Chondrocyte (in vitro differentiated cells): ENCODE measurements at regions not wholly inside any gene's neighbourhood (a gene's known extent, or its start where the extent isn't known, plus 50 kb on each side); places are given as distances from the start of the nearest gene placed in this dataset.

Experiments used
- DNase-seq: peaks from one replicate; pipeline ENCODE4 v3.0.0; 2021; ENCODE audit warnings: mixed read lengths, low spot score
- H3K27ac Mint-ChIP-seq: one replicate; pipeline ENCODE4 v1.8.0; 2021; ENCODE audit warnings: mild to moderate bottlenecking, moderate library complexity, mixed read lengths; ENCODE audit not compliant: unreplicated experiment
- H3K27me3 Mint-ChIP-seq: 2 replicates; pipeline ENCODE4 v1.8.0; 2021; ENCODE audit warnings: low read depth, mixed read lengths
- H3K36me3 Mint-ChIP-seq: 2 replicates; pipeline ENCODE4 v1.8.0; 2021; ENCODE audit warnings: low read depth, mixed read lengths
- H3K4me1 Mint-ChIP-seq: 2 replicates; pipeline ENCODE4 v1.8.0; 2021; ENCODE audit warnings: low read depth, mild to moderate bottlenecking, mixed read lengths
- H3K4me3 Mint-ChIP-seq: one replicate; pipeline ENCODE4 v1.8.0; 2021; ENCODE audit warnings: mild to moderate bottlenecking, moderate library complexity, mixed read lengths; ENCODE audit not compliant: unreplicated experiment
- H3K9me3 Mint-ChIP-seq: 2 replicates; pipeline ENCODE4 v1.8.0; 2021; ENCODE audit warnings: low read depth, mixed read lengths
- CTCF ChIP-seq: fragments of 200-600 bp; sonication (generic); IDR thresholded peaks from 2 replicates; pipeline ENCODE4 v1.5.0; 2021; ENCODE audit warnings: antibody characterized with exemption, mild to moderate bottlenecking, moderate library complexity

DNA sequence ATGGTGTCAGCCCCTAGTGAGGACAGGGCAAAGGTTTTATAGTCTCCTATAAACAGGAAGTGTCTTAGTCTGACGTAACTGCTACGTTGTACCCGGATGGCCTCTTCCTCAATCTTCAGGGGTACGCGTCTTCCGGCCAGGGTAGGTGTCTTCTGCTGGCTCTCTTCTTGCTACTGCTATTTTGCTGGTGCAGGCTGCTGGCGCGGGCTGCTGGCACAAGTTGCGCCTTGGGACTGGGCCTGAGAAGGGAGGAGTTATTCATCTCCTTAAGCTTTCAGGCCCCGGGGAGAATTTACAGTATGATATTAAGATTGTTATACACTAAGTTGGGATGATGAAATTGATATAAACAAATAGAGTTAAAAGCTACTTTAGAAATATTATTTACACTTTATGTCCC, 74.4 kb downstream of the HDGFL1 start:
- Mint-ChIP-seq H3K36me3 (no peaks in the 10 kb centered on the region), H3K4me1 (peaks cover 16% of the 10 kb centered on the region), H3K27me3 (no peaks in the 10 kb centered on the region), H3K4me3 (no peak overlapping the region), H3K27ac (no peak overlapping the region), H3K9me3 (no peaks in the 10 kb centered on the region)
- TF ChIP-seq CTCF = no peak
- peak; percentile 47 for DNase-seq

GRCh38 chr6:22647719-22648118, 78.4 kb downstream of the HDGFL1 start:
- Mint-ChIP-seq H3K9me3 (no peaks in the 10 kb centered on the region), H3K27ac (no peak overlapping the region), H3K36me3 (no peaks in the 10 kb centered on the region), H3K4me1 (peaks cover 3% of the 10 kb centered on the region), H3K4me3 (no peak overlapping the region), H3K27me3 (no peaks in the 10 kb centered on the region)
- TF ChIP-seq CTCF = no peak
- DNase-seq = no peak

DNA sequence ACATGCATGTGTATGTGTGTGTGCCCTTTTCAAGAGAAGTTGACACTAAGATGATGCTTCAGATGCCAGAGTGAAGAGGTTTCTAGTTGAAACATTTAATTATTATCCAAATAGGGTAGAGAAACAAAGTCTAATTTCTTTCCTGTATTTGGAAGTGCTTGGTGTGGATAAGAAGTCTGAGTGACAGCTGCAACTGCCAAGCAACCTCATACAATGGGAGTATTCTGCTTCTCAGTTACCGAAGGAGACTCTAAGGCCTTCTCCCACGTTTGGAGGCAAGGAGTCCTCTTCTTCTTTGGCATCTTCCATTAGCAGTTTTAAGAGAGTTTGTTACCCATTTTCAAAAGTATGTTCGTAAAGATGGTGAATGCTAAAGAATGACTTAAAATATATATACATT, 82.4 kb downstream of the HDGFL1 start:
- H3K4me1 Mint-ChIP-seq = no peaks in the 10 kb centered on the region
- TF ChIP-seq CTCF = no peak
- no peak for DNase-seq

GRCh38 chr6:22653980-22654610, 84.7 kb downstream of the HDGFL1 start:
- H3K36me3 Mint-ChIP-seq = no peaks in the 10 kb centered on the region
- peaks cover 20% of the 10 kb centered on the region for H3K4me1 Mint-ChIP-seq
- no peaks in the 10 kb centered on the region for H3K9me3 Mint-ChIP-seq
- no peak overlapping the region for H3K4me3 Mint-ChIP-seq
- no peak overlapping the region for H3K27ac Mint-ChIP-seq
- TF ChIP-seq CTCF = no peak
- H3K27me3 Mint-ChIP-seq = no peaks in the 10 kb centered on the region
- DNase-seq = no peak

More for the DNA sequence above, 82.4 kb downstream of the HDGFL1 start:
- no peak overlapping the region for H3K4me3 Mint-ChIP-seq
- H3K36me3 Mint-ChIP-seq = no peaks in the 10 kb centered on the region
- H3K27me3 Mint-ChIP-seq = no peaks in the 10 kb centered on the region
- H3K9me3 Mint-ChIP-seq = no peaks in the 10 kb centered on the region
- no peak overlapping the region for H3K27ac Mint-ChIP-seq

DNA sequence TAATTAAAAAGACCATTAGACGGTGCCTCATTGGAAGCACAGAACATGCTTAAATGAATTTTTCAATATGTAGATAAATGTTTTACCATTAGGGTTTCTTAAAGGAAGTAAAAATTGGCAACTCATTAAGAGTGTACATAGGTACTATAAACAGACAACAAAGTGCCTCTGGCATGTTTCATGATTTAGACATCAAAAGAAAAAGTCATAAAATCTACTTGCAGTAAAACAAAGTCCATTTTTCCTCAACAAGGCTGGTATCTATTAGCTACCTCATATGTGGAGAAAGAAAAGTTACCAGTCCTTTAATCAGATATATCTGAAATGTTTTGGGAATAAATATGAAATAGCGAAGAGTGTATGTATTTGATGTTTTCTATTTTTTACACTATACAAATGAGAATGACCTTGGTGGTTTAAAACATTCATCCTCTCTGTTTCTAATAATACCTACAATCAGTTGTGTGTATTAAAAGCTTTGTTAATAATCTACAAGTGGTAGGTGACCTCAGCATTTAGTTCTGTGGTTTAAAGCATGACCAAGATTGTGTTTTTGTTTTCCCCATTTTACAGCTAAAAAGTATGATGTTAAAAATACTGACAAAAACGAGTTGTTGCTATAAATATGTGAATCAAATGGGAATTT, 87.5 kb downstream of the HDGFL1 start:
- Mint-ChIP-seq H3K9me3 (no peaks in the 10 kb centered on the region), H3K27me3 (no peaks in the 10 kb centered on the region), H3K4me1 (peaks cover 30% of the 10 kb centered on the region), H3K27ac (no peak overlapping the region), H3K4me3 (no peak overlapping the region), H3K36me3 (no peaks in the 10 kb centered on the region)
- DNase-seq = no peak
- TF ChIP-seq CTCF = no peak
